Nephron progenitor cell (in vitro differentiated cells): ENCODE measurements at regions not wholly inside any gene's neighbourhood (a gene's known extent, or its start where the extent isn't known, plus 50 kb on each side); places are given as distances from the start of the nearest gene placed in this dataset.

ENCODE experiments used
- DNase-seq: peaks from one replicate; pipeline ENCODE4 v3.0.0; 2021
- H3K27ac Mint-ChIP-seq: 2 replicates; pipeline ENCODE4 v1.8.0; 2021; ENCODE audit warnings: mild to moderate bottlenecking, moderate library complexity, mixed read lengths
- H3K27me3 Mint-ChIP-seq: 2 replicates; pipeline ENCODE4 v1.8.0; 2021; ENCODE audit warnings: mild to moderate bottlenecking, low read depth, mixed read lengths; ENCODE audit not compliant: poor library complexity
- H3K36me3 Mint-ChIP-seq: 2 replicates; pipeline ENCODE4 v1.8.0; 2021; ENCODE audit warnings: low read depth, mixed read lengths
- H3K4me1 Mint-ChIP-seq: 2 replicates; pipeline ENCODE4 v1.8.0; 2021; ENCODE audit warnings: mixed read lengths
- H3K4me3 Mint-ChIP-seq: 2 replicates; pipeline ENCODE4 v1.8.0; 2021; ENCODE audit warnings: mild to moderate bottlenecking, moderate library complexity, mixed read lengths
- H3K9me3 Mint-ChIP-seq: 2 replicates; pipeline ENCODE4 v1.8.0; 2021; ENCODE audit warnings: mild to moderate bottlenecking, moderate library complexity, mixed read lengths
- CTCF ChIP-seq: fragments of 200-600 bp; sonication (generic); IDR thresholded peaks from 2 replicates; pipeline ENCODE4 v1.5.0; 2021; ENCODE audit warnings: antibody characterized with exemption

GRCh38 chr21:35840197-35840799 lies 220.0 kb downstream of the SETD4 start:
- Mint-ChIP-seq H3K4me3 (no peak overlapping the region), H3K9me3 (no peaks in the 10 kb centered on the region), H3K27ac (no peak overlapping the region), H3K27me3 (peaks cover 3% of the 10 kb centered on the region), H3K36me3 (no peaks in the 10 kb centered on the region), H3K4me1 (no peaks in the 10 kb centered on the region)
- peak; percentile 88 for TF ChIP-seq CTCF
- peak; percentile 53 for DNase-seq

GRCh38 chr21:35838987-35839763 lies 221.2 kb downstream of the SETD4 start:
- H3K27me3 Mint-ChIP-seq: no peaks in the 10 kb centered on the region
- no peak overlapping the region for H3K4me3 Mint-ChIP-seq
- H3K27ac Mint-ChIP-seq: no peak overlapping the region
- peaks cover 5% of the 10 kb centered on the region for H3K4me1 Mint-ChIP-seq
- no peaks in the 10 kb centered on the region for H3K36me3 Mint-ChIP-seq
- H3K9me3 Mint-ChIP-seq: no peaks in the 10 kb centered on the region
- DNase-seq: no peak
- TF ChIP-seq CTCF: no peak

GRCh38 chr21:35838350-35838749 lies 222.0 kb downstream of the SETD4 start:
- DNase-seq: no peak
- TF ChIP-seq CTCF: no peak
- H3K4me1 Mint-ChIP-seq: peaks cover 8% of the 10 kb centered on the region
- H3K27ac Mint-ChIP-seq: no peak overlapping the region
- H3K36me3 Mint-ChIP-seq: no peaks in the 10 kb centered on the region
- no peaks in the 10 kb centered on the region for H3K27me3 Mint-ChIP-seq
- no peaks in the 10 kb centered on the region for H3K9me3 Mint-ChIP-seq
- no peak overlapping the region for H3K4me3 Mint-ChIP-seq

- no peak for DNase-seq
- Mint-ChIP-seq H3K9me3 (no peaks in the 10 kb centered on the region), H3K36me3 (no peaks in the 10 kb centered on the region)
Measured at GRCh38 chr21:35833991-35834390, 226.3 kb downstream of the SETD4 start.

GRCh38 chr21:35833388-35833787 lies 226.9 kb downstream of the SETD4 start:
- Mint-ChIP-seq H3K27me3 (no peaks in the 10 kb centered on the region), H3K4me1 (peaks cover 29% of the 10 kb centered on the region), H3K36me3 (no peaks in the 10 kb centered on the region), H3K27ac (no peak overlapping the region), H3K9me3 (no peaks in the 10 kb centered on the region), H3K4me3 (no peak overlapping the region)
- DNase-seq: no peak
- TF ChIP-seq CTCF: no peak

More at GRCh38 chr21:35833991-35834390, 226.3 kb downstream of the SETD4 start:
- Mint-ChIP-seq H3K27ac (no peak overlapping the region), H3K4me1 (peaks cover 23% of the 10 kb centered on the region), H3K4me3 (no peak overlapping the region), H3K27me3 (no peaks in the 10 kb centered on the region)
- no peak for TF ChIP-seq CTCF

GRCh38 chr21:35831230-35831629 lies 229.1 kb downstream of the SETD4 start:
- H3K4me1 Mint-ChIP-seq: peaks cover 31% of the 10 kb centered on the region
- H3K36me3 Mint-ChIP-seq: no peaks in the 10 kb centered on the region
- no peaks in the 10 kb centered on the region for H3K27me3 Mint-ChIP-seq
- no peak for TF ChIP-seq CTCF
- no peak overlapping the region for H3K4me3 Mint-ChIP-seq
- DNase-seq: no peak
- H3K9me3 Mint-ChIP-seq: no peaks in the 10 kb centered on the region
- H3K27ac Mint-ChIP-seq: no peak overlapping the region
